SK-N-SH (cell line): ENCODE measurements at regions not wholly inside any gene's neighbourhood (a gene's known extent, or its start where the extent isn't known, plus 50 kb on each side); places are given as distances from the start of the nearest gene placed in this dataset.

Source experiments
- CTCF ChIA-PET: fragments of 300-600, 350-600 bp; formaldehyde crosslinking; extraction: SDS; loops from one replicate; lab custom pipeline; 2021; lab: Yijun Ruan, JAX
- POLR2A ChIA-PET: fragments of 350-600 bp; sonication (Branson Sonifier 250); formaldehyde crosslinking; extraction: SDS; loops from one replicate; lab custom pipeline; 2020; ENCODE audit warnings: antibody characterized with exemption, inconsistent platforms; lab: Yijun Ruan, JAX
- DNase-seq: peaks from one replicate; pipeline ENCODE4 v3.0.0; 2012
- H2AFZ ChIP-seq: fragments of 200-600 bp; sonication (generic); 2 replicates; pipeline ENCODE4 v1.8.1; 2016; ENCODE audit warnings: antibody characterized with exemption, mild to moderate bottlenecking, low read depth
- H3F3A ChIP-seq: fragments of 200-600 bp; sonication (generic); replicated peaks from 2 replicates; pipeline ENCODE3; 2016; ENCODE audit warnings: antibody characterized with exemption, mild to moderate bottlenecking; ENCODE audit not compliant: insufficient read depth
- H3K27ac ChIP-seq, 2 experiments: fragments of 200-500 bp in 1 of 2; fragments of 200-600 bp in 1 of 2; sonication (Bioruptor generic) in 1 of 2; sonication (generic), shearing (Covaris generic) in 1 of 2; 2 replicates each; pipeline versions ENCODE4 v1.5.1 to v1.6.1; 2014 to 2016; ENCODE audit warnings: low read depth in 2 of 2, inconsistent platforms in 1 of 2, low read length in 1 of 2, mild to moderate bottlenecking in 1 of 2, mixed read lengths in 1 of 2
- H3K27me3 ChIP-seq: fragments of 200-600 bp; sonication (generic), shearing (Covaris generic); 2 replicates; pipeline ENCODE4 v1.6.1; 2016; ENCODE audit warnings: mixed run types; ENCODE audit not compliant: insufficient read depth
- H3K36me3 ChIP-seq, 2 experiments: fragments of 200-500 bp in 1 of 2; fragments of 200-600 bp in 1 of 2; sonication (Bioruptor generic) in 1 of 2; sonication (generic) in 1 of 2; replicated peaks in 1 of 2; 2 replicates each; pipeline versions ENCODE3 to v1.5.1; 2014 to 2016; ENCODE audit warnings: low read length in 1 of 2, mild to moderate bottlenecking in 1 of 2; ENCODE audit not compliant: insufficient read depth in 2 of 2, control insufficient read depth in 1 of 2
- H3K4me1 ChIP-seq, 2 experiments: fragments of 200-500 bp in 1 of 2; fragments of 200-600 bp in 1 of 2; sonication (Bioruptor generic) in 1 of 2; sonication (generic), shearing (Covaris generic) in 1 of 2; 2 replicates each; pipeline versions ENCODE4 v1.5.1 to v1.6.1; 2014 to 2016; ENCODE audit warnings: low read depth in 1 of 2, low read length in 1 of 2, mixed run types in 1 of 2; ENCODE audit not compliant: insufficient read depth in 2 of 2, control insufficient read depth in 1 of 2
- H3K4me2 ChIP-seq: fragments of 200-600 bp; sonication (generic), shearing (Covaris generic); 2 replicates; pipeline ENCODE4 v1.6.1; 2017; ENCODE audit warnings: mixed run types
- H3K4me3 ChIP-seq, 2 experiments: fragments of 200-500 bp in 1 of 2; fragments of 200-600 bp in 1 of 2; sonication (Bioruptor generic) in 1 of 2; sonication (generic), shearing (Covaris generic) in 1 of 2; 2 replicates each; pipeline versions ENCODE4 v1.5.1 to v1.8.1; 2014 to 2016; ENCODE audit warnings: low read depth in 2 of 2, inconsistent platforms in 1 of 2, low read length in 1 of 2, mild to moderate bottlenecking in 1 of 2, mixed read lengths in 1 of 2, moderate library complexity in 1 of 2
- H3K79me2 ChIP-seq: fragments of 200-600 bp; sonication (generic); 2 replicates; pipeline ENCODE4 v1.8.1; 2017; ENCODE audit warnings: mild to moderate bottlenecking; ENCODE audit not compliant: insufficient read depth
- H3K9ac ChIP-seq: fragments of 200-600 bp; sonication (generic); 2 replicates; pipeline ENCODE4 v1.6.1; 2017; ENCODE audit warnings: mixed run types
- H3K9me2 ChIP-seq: fragments of 200-600 bp; sonication (generic); 2 replicates; pipeline ENCODE4 v1.6.1; 2017; ENCODE audit warnings: mixed run types
- H3K9me3 ChIP-seq: fragments of 200-600 bp; sonication (generic); 2 replicates; pipeline ENCODE4 v1.6.1; 2017; ENCODE audit warnings: mixed run types, mild to moderate bottlenecking, moderate library complexity
- H4K20me1 ChIP-seq: fragments of 200-600 bp; sonication (generic); 2 replicates; pipeline ENCODE4 v1.6.1; 2017; ENCODE audit warnings: mild to moderate bottlenecking, mixed run types; ENCODE audit not compliant: insufficient read depth
- EZH2phosphoT487 ChIP-seq: fragments of 200-600 bp; sonication (generic); IDR thresholded peaks from 2 replicates; pipeline ENCODE4 v1.6.1; 2017; ENCODE audit warnings: low read depth, mixed run types, mild to moderate bottlenecking, antibody characterized with exemption, moderate library complexity, borderline replicate concordance
- FOSL2 ChIP-seq: IDR thresholded peaks from 2 replicates; pipeline ENCODE4 v1.4.0; 2012; ENCODE audit warnings: low read depth, mild to moderate bottlenecking, moderate library complexity, borderline replicate concordance
- FOXJ3 ChIP-seq: sonication (generic); formaldehyde crosslinking; IDR thresholded peaks from 2 replicates; pipeline ENCODE4 v1.5.1; 2020; ENCODE audit warnings: mild to moderate bottlenecking, missing genetic modification reagents
- FOXM1 ChIP-seq: IDR thresholded peaks from 2 replicates; pipeline ENCODE4 v1.4.0; 2012; ENCODE audit warnings: low read depth, mild to moderate bottlenecking
- GABPA ChIP-seq: IDR thresholded peaks from 2 replicates; pipeline ENCODE4 v1.4.0; 2012; ENCODE audit warnings: low read depth, mild to moderate bottlenecking
- MAX ChIP-seq: IDR thresholded peaks from 2 replicates; pipeline ENCODE4 v1.4.0; 2012; ENCODE audit warnings: low read depth
- NFIC ChIP-seq: IDR thresholded peaks from 2 replicates; pipeline ENCODE4 v1.4.0; 2012; ENCODE audit warnings: borderline replicate concordance
- NRF1 ChIP-seq: IDR thresholded peaks from 2 replicates; pipeline ENCODE4 v1.6.1; 2012; ENCODE audit warnings: low read depth, mild to moderate bottlenecking, low read length
- RXRA ChIP-seq: IDR thresholded peaks from 2 replicates; pipeline ENCODE4 v1.4.0; 2012; ENCODE audit warnings: low read depth, mild to moderate bottlenecking, borderline replicate concordance
- SMC3 ChIP-seq: IDR thresholded peaks from 2 replicates; pipeline ENCODE4 v1.6.1; 2012; ENCODE audit warnings: low read depth, low read length, improper control_type of control experiment
- TCF12 ChIP-seq: IDR thresholded peaks from 2 replicates; pipeline ENCODE4 v1.4.0; 2012
- TEAD4 ChIP-seq: IDR thresholded peaks from 2 replicates; pipeline ENCODE4 v1.4.0; 2012; ENCODE audit warnings: mild to moderate bottlenecking, borderline replicate concordance; ENCODE audit not compliant: insufficient read depth
- USF1 ChIP-seq: IDR thresholded peaks from 2 replicates; pipeline ENCODE4 v1.4.0; 2012; ENCODE audit warnings: low read depth, borderline replicate concordance
- USF2 ChIP-seq: fragments of 150-350 bp; IDR thresholded peaks from 2 replicates; pipeline ENCODE4 v1.6.1; 2017; ENCODE audit warnings: antibody characterized with exemption, low read length, low read depth, borderline replicate concordance
- YY1 ChIP-seq: IDR thresholded peaks from 2 replicates; pipeline ENCODE4 v1.4.0; 2012; ENCODE audit warnings: low read depth, mild to moderate bottlenecking
- ZBTB33 ChIP-seq: IDR thresholded peaks from 2 replicates; pipeline ENCODE4 v1.4.0; 2012; ENCODE audit warnings: low read depth, borderline replicate concordance
- WGBS: methylation state at CpG from one replicate; pipeline ENCODE4 v1.1.6; 2017; ENCODE audit warnings: low lambda C conversion rate; 5-methylcytosine and 5-hydroxymethylcytosine counted together

GRCh38 chr12:126201981-126202537, 1136.8 kb downstream of the AACS start:
- Histone ChIP-seq H3K27me3 (no peaks in the 10 kb centered on the region), H3K4me3 (no peak overlapping the region), H3K27ac (no peak overlapping the region), H3K36me3 (no peaks in the 10 kb centered on the region), H3F3A (no peaks in the 10 kb centered on the region), H2AFZ (no peak overlapping the region), H4K20me1 (no peaks in the 10 kb centered on the region), H3K79me2 (no peaks in the 10 kb centered on the region), H3K9me2 (no peaks in the 10 kb centered on the region), H3K9me3 (no peaks in the 10 kb centered on the region), H3K4me2 (no peak overlapping the region), H3K4me1 (no peaks in the 10 kb centered on the region), H3K9ac (no peak overlapping the region)
- no peak for DNase-seq
- 55% methylated on average over 3 of the region's 3 CpGs for WGBS
- TF ChIP-seq NRF1 (no peak), RXRA (no peak), EZH2phosphoT487 (no peak), ZBTB33 (no peak), GABPA (no peak), YY1 (no peak), SMC3 (no peak), TEAD4 (no peak), FOSL2 (no peak), FOXM1 (no peak), NFIC (no peak), USF1 (no peak), MAX (no peak)
- CTCF ChIA-PET, result interaction anchor here (0.6 kb wide), 1 partner anchor 508 kb away, joined by 3 read pairs; no protein-coding TSS in a partner anchor
- POLR2A ChIA-PET, result no interaction called here

GRCh38 chr12:126204326-126204725, 1139.1 kb downstream of the AACS start:
- Histone ChIP-seq H3K9me2 (no peaks in the 10 kb centered on the region), H3K4me2 (no peak overlapping the region), H4K20me1 (no peaks in the 10 kb centered on the region), H3K79me2 (no peaks in the 10 kb centered on the region), H3K27me3 (no peaks in the 10 kb centered on the region), H3F3A (no peaks in the 10 kb centered on the region), H3K4me1 (no peaks in the 10 kb centered on the region), H3K27ac (no peak overlapping the region), H3K9me3 (no peaks in the 10 kb centered on the region), H2AFZ (no peak overlapping the region), H3K36me3 (no peaks in the 10 kb centered on the region), H3K9ac (no peak overlapping the region), H3K4me3 (no peak overlapping the region)
- no peak for DNase-seq
- ChIA-PET CTCF (no interaction called here), POLR2A (no interaction called here)
- no peak for TF ChIP-seq SMC3
- no peak for TF ChIP-seq USF2
- TF ChIP-seq TCF12, result no peak
- TF ChIP-seq MAX, result no peak
- no peak for TF ChIP-seq NFIC
- no peak for TF ChIP-seq FOXJ3 (CRISPR knock-in tag)
- 50% methylated on average over 3 of the region's 3 CpGs for WGBS
